ENCODE measurements at regions not wholly inside any gene's neighbourhood (a gene's known extent, or its start where the extent isn't known, plus 50 kb on each side); places are given as distances from the start of the nearest gene placed in this dataset.

DNA sequence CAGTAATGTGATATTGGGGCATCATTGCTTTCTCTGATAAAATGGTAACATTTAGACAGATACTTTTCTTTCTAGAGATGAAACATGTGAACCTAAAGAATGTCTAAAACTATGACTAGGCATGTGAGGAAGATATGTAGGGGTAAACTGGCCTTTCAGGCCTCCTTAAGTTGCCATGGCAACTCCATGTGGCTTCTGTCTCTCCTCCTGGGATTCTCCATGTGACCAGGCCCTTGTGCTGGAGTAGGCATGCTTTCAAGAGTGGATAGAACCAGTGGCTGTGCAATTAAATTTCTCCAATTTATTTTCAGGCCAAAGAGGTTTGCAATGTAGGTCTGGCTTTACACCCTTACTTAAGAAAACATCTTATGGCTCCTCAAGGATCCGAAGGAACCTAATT is 130.8 kb downstream of the OLFM4 start:
- H4K20me1 ChIP-seq (ENCODE audit: insufficient read depth, poor library complexity, severe bottlenecking) = no peaks in the 10 kb centered on the region
- no peaks in the 10 kb centered on the region for H3K9me2 ChIP-seq (replicated peaks; ENCODE audit: insufficient read depth)
- H3K27ac ChIP-seq = no peak overlapping the region
- H3K4me1 ChIP-seq (ENCODE audit: insufficient read depth) = no peaks in the 10 kb centered on the region
- WGBS (ENCODE audit: low lambda C conversion rate, missing lambda C conversion rate) = 100% methylated on average over 1 of the region's 1 CpG
- no peaks in the 10 kb centered on the region for H3K9me3 ChIP-seq (ENCODE audit: low read depth)
- H3K36me3 ChIP-seq (replicated peaks; ENCODE audit: insufficient read depth, low read depth) = no peaks in the 10 kb centered on the region
- DNase-seq (ENCODE audit: low spot score) = no peak
- no peaks in the 10 kb centered on the region for H3K27me3 ChIP-seq
- TF ChIP-seq EZH2 (IDR thresholded peaks at IDR 0.05; ENCODE audit: borderline replicate concordance) = no peak
- no peak for TF ChIP-seq EZH2phosphoT487 (IDR thresholded peaks at IDR 0.05; ENCODE audit: low read depth, severe bottlenecking, unreplicated experiment)
- TF ChIP-seq, protein P1, sequence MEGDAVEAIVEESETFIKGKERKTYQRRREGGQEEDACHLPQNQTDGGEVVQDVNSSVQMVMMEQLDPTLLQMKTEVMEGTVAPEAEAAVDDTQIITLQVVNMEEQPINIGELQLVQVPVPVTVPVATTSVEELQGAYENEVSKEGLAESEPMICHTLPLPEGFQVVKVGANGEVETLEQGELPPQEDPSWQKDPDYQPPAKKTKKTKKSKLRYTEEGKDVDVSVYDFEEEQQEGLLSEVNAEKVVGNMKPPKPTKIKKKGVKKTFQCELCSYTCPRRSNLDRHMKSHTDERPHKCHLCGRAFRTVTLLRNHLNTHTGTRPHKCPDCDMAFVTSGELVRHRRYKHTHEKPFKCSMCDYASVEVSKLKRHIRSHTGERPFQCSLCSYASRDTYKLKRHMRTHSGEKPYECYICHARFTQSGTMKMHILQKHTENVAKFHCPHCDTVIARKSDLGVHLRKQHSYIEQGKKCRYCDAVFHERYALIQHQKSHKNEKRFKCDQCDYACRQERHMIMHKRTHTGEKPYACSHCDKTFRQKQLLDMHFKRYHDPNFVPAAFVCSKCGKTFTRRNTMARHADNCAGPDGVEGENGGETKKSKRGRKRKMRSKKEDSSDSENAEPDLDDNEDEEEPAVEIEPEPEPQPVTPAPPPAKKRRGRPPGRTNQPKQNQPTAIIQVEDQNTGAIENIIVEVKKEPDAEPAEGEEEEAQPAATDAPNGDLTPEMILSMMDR (IDR thresholded peaks at IDR 0.05; ENCODE audit: poor library complexity) = no peak
- no peak overlapping the region for H3K4me2 ChIP-seq
- H2AFZ ChIP-seq = no peak overlapping the region
- H3K79me2 ChIP-seq = no peaks in the 10 kb centered on the region
- no peak overlapping the region for H3K4me3 ChIP-seq

DNA sequence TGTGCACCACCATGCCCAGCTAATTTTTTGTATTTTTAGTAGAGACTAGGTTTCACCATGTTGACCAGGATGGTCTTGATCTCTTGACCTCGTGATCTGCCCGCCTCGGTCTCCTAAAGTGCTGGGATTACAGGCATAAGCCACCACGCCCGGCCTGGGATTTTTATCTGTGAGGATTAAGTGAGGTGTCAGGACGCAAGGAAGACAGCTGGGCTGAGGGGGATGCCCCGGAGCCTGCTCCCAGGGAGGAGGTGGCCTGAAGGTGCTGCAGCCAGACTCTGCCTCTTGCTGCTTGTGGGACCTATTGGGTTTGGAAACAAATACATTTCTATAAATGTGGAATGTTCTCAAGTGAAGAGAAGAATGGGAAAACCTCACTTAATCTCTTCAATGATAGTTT is 131.6 kb downstream of the OLFM4 start:
- TF ChIP-seq EZH2 (IDR thresholded peaks at IDR 0.05; ENCODE audit: borderline replicate concordance) (no peak), EZH2phosphoT487 (IDR thresholded peaks at IDR 0.05; ENCODE audit: low read depth, severe bottlenecking, unreplicated experiment) (no peak)
- TF ChIP-seq, protein P1 (IDR thresholded peaks at IDR 0.05; ENCODE audit: poor library complexity) = no peak
- H3K4me1 ChIP-seq (ENCODE audit: insufficient read depth) = no peaks in the 10 kb centered on the region
- H3K36me3 ChIP-seq (replicated peaks; ENCODE audit: insufficient read depth, low read depth) = no peaks in the 10 kb centered on the region
- no peak overlapping the region for H3K4me2 ChIP-seq
- H3K4me3 ChIP-seq = no peak overlapping the region
- H3K9me2 ChIP-seq (replicated peaks; ENCODE audit: insufficient read depth) = no peaks in the 10 kb centered on the region
- H2AFZ ChIP-seq = no peak overlapping the region
- H4K20me1 ChIP-seq (ENCODE audit: insufficient read depth, poor library complexity, severe bottlenecking) = no peaks in the 10 kb centered on the region
- H3K9me3 ChIP-seq (ENCODE audit: low read depth) = no peaks in the 10 kb centered on the region
- 55% methylated on average over 7 of the region's 7 CpGs for WGBS (ENCODE audit: low lambda C conversion rate, missing lambda C conversion rate)
- H3K79me2 ChIP-seq = no peaks in the 10 kb centered on the region
- no peak overlapping the region for H3K27ac ChIP-seq
- no peak for DNase-seq (ENCODE audit: low spot score)
- H3K27me3 ChIP-seq = no peaks in the 10 kb centered on the region

DNA sequence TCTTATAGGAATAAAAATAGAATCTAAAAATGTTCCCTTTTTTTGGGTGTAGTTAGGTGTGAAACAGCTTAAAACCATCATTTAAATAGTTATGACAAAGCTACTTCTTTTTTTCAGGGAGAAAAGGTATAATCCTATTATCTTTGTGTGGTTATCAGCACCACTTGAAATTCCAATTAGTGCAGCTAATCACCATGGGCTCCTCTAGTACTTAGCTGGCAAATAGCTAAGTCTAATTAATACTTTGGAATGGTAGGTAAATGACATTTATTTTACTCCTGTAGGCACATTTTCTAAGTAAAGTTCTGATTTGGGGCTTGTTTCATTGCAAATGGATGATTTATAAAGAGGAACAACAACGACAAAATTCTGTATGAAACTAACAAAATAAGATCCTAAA is 132.6 kb downstream of the OLFM4 start:
- H3K79me2 ChIP-seq = no peaks in the 10 kb centered on the region
- no peaks in the 10 kb centered on the region for H3K4me1 ChIP-seq (ENCODE audit: insufficient read depth)
- no peak overlapping the region for H2AFZ ChIP-seq
- H4K20me1 ChIP-seq (ENCODE audit: insufficient read depth, poor library complexity, severe bottlenecking) = no peaks in the 10 kb centered on the region
- H3K9me2 ChIP-seq (replicated peaks; ENCODE audit: insufficient read depth) = no peaks in the 10 kb centered on the region
- WGBS (ENCODE audit: low lambda C conversion rate, missing lambda C conversion rate) = 65% methylated on average over 1 of the region's 1 CpG
- H3K4me3 ChIP-seq = no peak overlapping the region
- H3K36me3 ChIP-seq (replicated peaks; ENCODE audit: insufficient read depth, low read depth) = no peaks in the 10 kb centered on the region
- H3K9me3 ChIP-seq (ENCODE audit: low read depth) = no peaks in the 10 kb centered on the region
- no peaks in the 10 kb centered on the region for H3K27me3 ChIP-seq
- H3K27ac ChIP-seq = no peak overlapping the region
- TF ChIP-seq EZH2phosphoT487 (IDR thresholded peaks at IDR 0.05; ENCODE audit: low read depth, severe bottlenecking, unreplicated experiment) = no peak
- no peak for TF ChIP-seq EZH2 (IDR thresholded peaks at IDR 0.05; ENCODE audit: borderline replicate concordance)
- TF ChIP-seq, protein P1 (IDR thresholded peaks at IDR 0.05; ENCODE audit: poor library complexity) = no peak
- H3K4me2 ChIP-seq = no peak overlapping the region
- no peak for DNase-seq (ENCODE audit: low spot score)

DNA sequence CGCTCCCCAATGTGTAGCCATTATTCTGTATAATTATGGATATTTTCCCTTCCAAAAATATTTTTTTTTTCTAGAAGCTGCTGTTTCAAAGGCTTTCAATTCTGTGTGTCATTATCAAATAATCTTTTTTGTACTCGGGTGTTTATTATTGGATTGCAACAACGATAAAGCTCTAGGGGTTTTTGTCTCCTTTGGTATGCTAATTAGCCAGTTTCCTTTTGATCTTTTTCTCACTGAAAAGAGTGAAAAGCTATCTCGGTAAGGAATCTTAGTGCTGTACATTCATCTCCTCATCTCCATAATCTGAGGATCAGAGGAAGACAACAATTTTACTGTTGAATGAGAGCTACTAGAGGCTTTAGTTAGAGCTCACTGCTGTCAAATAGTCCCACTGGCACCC is 136.6 kb downstream of the OLFM4 start:
- no peak overlapping the region for H2AFZ ChIP-seq
- WGBS (ENCODE audit: low lambda C conversion rate, missing lambda C conversion rate) = 30% methylated on average over 4 of the region's 4 CpGs
- no peak for TF ChIP-seq EZH2 (IDR thresholded peaks at IDR 0.05; ENCODE audit: borderline replicate concordance)
- no peak for TF ChIP-seq EZH2phosphoT487 (IDR thresholded peaks at IDR 0.05; ENCODE audit: low read depth, severe bottlenecking, unreplicated experiment)
- TF ChIP-seq, protein P1 (IDR thresholded peaks at IDR 0.05; ENCODE audit: poor library complexity) = no peak
- no peaks in the 10 kb centered on the region for H3K79me2 ChIP-seq
- H3K27ac ChIP-seq = no peak overlapping the region
- no peak for DNase-seq (ENCODE audit: low spot score)
- no peaks in the 10 kb centered on the region for H3K4me1 ChIP-seq (ENCODE audit: insufficient read depth)
- H3K4me2 ChIP-seq = no peak overlapping the region
- H4K20me1 ChIP-seq (ENCODE audit: insufficient read depth, poor library complexity, severe bottlenecking) = no peaks in the 10 kb centered on the region
- no peak overlapping the region for H3K4me3 ChIP-seq
- H3K36me3 ChIP-seq (replicated peaks; ENCODE audit: insufficient read depth, low read depth) = no peaks in the 10 kb centered on the region
- H3K9me2 ChIP-seq (replicated peaks; ENCODE audit: insufficient read depth) = no peaks in the 10 kb centered on the region
- no peaks in the 10 kb centered on the region for H3K9me3 ChIP-seq (ENCODE audit: low read depth)
- H3K27me3 ChIP-seq = no peaks in the 10 kb centered on the region
